Caco-2 (cell line): ENCODE measurements at regions not wholly inside any gene's neighbourhood (a gene's known extent, or its start where the extent isn't known, plus 50 kb on each side); places are given as distances from the start of the nearest gene placed in this dataset.
"Not testable (repeated sequence)": the region's sequence is repeated elsewhere in the genome, so short reads cannot be mapped to it uniquely, and the experiment has no call there.

Experiments used
- BruUV-seq: library from RNA; stranded (reverse); fragments of 400-500 nt; replicated peaks from 2 replicates; lab custom pipeline; 2021; lab: Mats Ljungman, UMichigan
- CTCF ChIA-PET: fragments of 300-600 bp; sonication (Branson Sonifier 250); formaldehyde crosslinking; loops from one replicate; lab custom pipeline; 2022; ENCODE audit warnings: antibody characterized with exemption; lab: Charles Lee
- POLR2A ChIA-PET: fragments of 300-600 bp; sonication (Branson Sonifier 250); formaldehyde crosslinking; loops from one replicate; lab custom pipeline; 2022; ENCODE audit warnings: antibody characterized with exemption; lab: Charles Lee
- DNase-seq, 2 experiments: peaks; one replicate each; pipeline versions ENCODE4 v3.0.0 to v3.0.0-alpha.2; 2020 to 2022
- H3K27me3 ChIP-seq: replicated peaks from 2 replicates; pipeline ENCODE4 v1.6.0; 2011; ENCODE audit warnings: low read length; ENCODE audit not compliant: control insufficient read depth, insufficient read depth
- H3K36me3 ChIP-seq: 2 replicates; pipeline ENCODE4 v1.5.1; 2011; ENCODE audit warnings: low read length; ENCODE audit not compliant: control insufficient read depth, insufficient read depth
- H3K4me1 ChIP-seq: fragments of 250-450 bp; sonication (Bioruptor Pico); 2 replicates; pipeline ENCODE4 v1.5.1; 2020; ENCODE audit warnings: mild to moderate bottlenecking
- H3K4me3 ChIP-seq: 2 replicates; pipeline ENCODE4 v1.5.1; 2011; ENCODE audit warnings: low read depth, mild to moderate bottlenecking, control low read depth, low read length
- H3K9me3 ChIP-seq: fragments of 250-450 bp; sonication (Bioruptor Pico); 2 replicates; pipeline ENCODE4 v1.5.1; 2020; ENCODE audit warnings: mild to moderate bottlenecking, moderate library complexity
- H3K27ac Mint-ChIP-seq: one replicate; pipeline ENCODE4 v1.8.0; 2022; ENCODE audit warnings: mixed read lengths; ENCODE audit not compliant: unreplicated experiment
- H3K27me3 Mint-ChIP-seq: one replicate; pipeline ENCODE4 v1.8.0; 2022; ENCODE audit warnings: mixed read lengths; ENCODE audit not compliant: insufficient read depth, unreplicated experiment
- H3K36me3 Mint-ChIP-seq: one replicate; pipeline ENCODE4 v1.8.0; 2022; ENCODE audit warnings: mild to moderate bottlenecking, mixed read lengths; ENCODE audit not compliant: insufficient read depth, unreplicated experiment
- H3K4me1 Mint-ChIP-seq: one replicate; pipeline ENCODE4 v1.8.0; 2022; ENCODE audit warnings: low read depth, mixed read lengths; ENCODE audit not compliant: unreplicated experiment
- H3K4me3 Mint-ChIP-seq: one replicate; pipeline ENCODE4 v1.8.0; 2022; ENCODE audit warnings: mild to moderate bottlenecking, moderate library complexity, mixed read lengths; ENCODE audit not compliant: unreplicated experiment
- H3K9me3 Mint-ChIP-seq: one replicate; pipeline ENCODE4 v1.8.0; 2022; ENCODE audit warnings: mixed read lengths; ENCODE audit not compliant: unreplicated experiment
- CTCF ChIP-seq, 2 experiments: fragments of 200-600 bp in 1 of 2; IDR thresholded peaks; 1 replicate in 1 of 2; 2 replicates in 1 of 2; pipeline versions ENCODE4 v1.5.1 to v1.8.0; 2011 to 2022; ENCODE audit warnings: antibody characterized with exemption in 1 of 2, control low read depth in 1 of 2, inconsistent platforms in 1 of 2, low read depth in 1 of 2, low read length in 1 of 2, mild to moderate bottlenecking in 1 of 2, moderate library complexity in 1 of 2; ENCODE audit not compliant: insufficient read depth in 1 of 2, severe bottlenecking in 1 of 2, unreplicated experiment in 1 of 2
- intact Hi-C: fragments of 100-400 bp; cut with micrococcal nuclease; formaldehyde crosslinking; loops from one replicate; pipeline ENCODE4 v1.10.0; 2022; ENCODE audit not compliant: unreplicated experiment

GRCh38 chr17:62140376-62140775 is 75.3 kb upstream of the MED13 start:
- no peak overlapping the region for H3K4me3 Mint-ChIP-seq
- TF ChIP-seq CTCF (IDR thresholded peaks at IDR 0.05; ENCODE audit: insufficient read depth in 1 of 2, low read depth in 1 of 2, low read length in 1 of 2, severe bottlenecking in 1 of 2, unreplicated experiment in 1 of 2), result no peak
- peaks cover 29% of the 10 kb centered on the region for H3K9me3 Mint-ChIP-seq
- ChIA-PET CTCF (interaction anchor here (1.0 kb wide), 1 partner anchor 30 kb away, joined by 3 read pairs; no protein-coding TSS in a partner anchor), POLR2A (no interaction called here)
- H3K27ac Mint-ChIP-seq, result peak overlapping the region; percentile 4
- Histone ChIP-seq H3K9me3 (peaks cover 3% of the 10 kb centered on the region), H3K4me3 (no peak overlapping the region), H3K4me1 (peaks cover 19% of the 10 kb centered on the region), H3K27me3 (no peaks in the 10 kb centered on the region), H3K36me3 (no peaks in the 10 kb centered on the region)
- no peaks in the 10 kb centered on the region for H3K36me3 Mint-ChIP-seq
- no peaks in the 10 kb centered on the region for H3K27me3 Mint-ChIP-seq
- intact Hi-C loops, result no loop called here
- peaks cover 13% of the 10 kb centered on the region for H3K4me1 Mint-ChIP-seq
- no peak for DNase-seq
- BruUV-seq, result no TSS peak

DNA sequence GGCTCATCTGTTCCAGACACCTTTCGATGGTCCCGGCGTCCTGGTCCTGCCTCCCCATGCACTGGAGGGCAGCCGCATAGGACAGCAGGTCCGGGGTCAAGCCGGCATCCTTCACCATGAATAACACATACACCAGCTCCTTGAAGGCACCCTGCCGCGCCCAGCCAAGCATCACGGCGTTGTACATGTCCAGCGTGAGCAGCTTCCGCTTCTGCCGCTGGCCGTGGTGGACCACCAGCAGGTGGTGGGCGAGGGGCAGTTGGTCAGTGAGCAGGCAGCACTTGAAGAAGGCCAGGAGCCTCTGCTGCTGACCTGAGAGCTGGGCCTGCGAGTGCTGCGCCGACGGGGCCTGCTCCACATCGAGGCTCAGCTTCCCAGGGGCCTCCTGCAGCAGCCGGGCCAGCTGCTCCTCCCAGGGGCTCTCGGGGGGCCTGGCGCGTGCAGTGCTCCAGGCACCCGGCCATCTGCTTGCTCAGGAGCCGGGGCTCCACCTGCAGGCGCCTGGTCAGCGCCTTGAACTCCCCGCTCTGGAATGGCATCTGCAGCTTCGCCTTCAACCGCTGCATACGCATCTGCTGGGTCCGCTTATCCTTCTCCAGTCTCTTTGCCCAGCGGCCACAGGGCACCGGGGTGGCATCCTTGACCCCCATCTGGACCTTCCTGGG is 74.7 kb upstream of the MED13 start:
- H3K4me1 Mint-ChIP-seq, result peaks cover 13% of the 10 kb centered on the region
- H3K36me3 ChIP-seq, H3K4me3 ChIP-seq, H3K27ac Mint-ChIP-seq, H3K27me3 Mint-ChIP-seq, H3K27me3 ChIP-seq, BruUV-seq, DNase-seq, CTCF ChIA-PET, intact Hi-C loops, H3K4me3 Mint-ChIP-seq, H3K9me3 ChIP-seq, H3K36me3 Mint-ChIP-seq, POLR2A ChIA-PET: not testable (repeated sequence)
- H3K4me1 ChIP-seq, result peaks cover 20% of the 10 kb centered on the region
- H3K9me3 Mint-ChIP-seq, result peaks cover 29% of the 10 kb centered on the region

DNA sequence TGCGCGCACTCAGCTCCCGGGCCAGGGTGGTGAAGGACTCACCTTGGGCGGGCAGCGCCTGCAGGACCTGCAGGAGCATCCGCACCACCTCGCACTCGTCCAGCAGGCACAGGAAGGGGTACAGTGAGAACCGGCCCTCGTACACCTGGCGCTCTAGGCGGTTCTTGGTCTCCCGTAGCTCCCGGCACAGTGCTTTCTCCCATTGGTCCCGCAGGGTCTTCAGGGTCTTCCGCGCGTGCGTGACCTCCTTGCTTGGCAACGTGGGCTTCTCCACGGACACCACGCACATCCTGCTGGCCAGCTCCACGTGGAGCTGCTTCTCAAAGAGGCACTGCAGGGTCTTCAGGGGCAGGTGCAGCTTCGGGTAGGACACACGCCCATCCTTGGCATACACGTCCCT is 74.1 kb upstream of the MED13 start:
- Histone ChIP-seq H3K9me3 (peaks cover 3% of the 10 kb centered on the region), H3K36me3 (no peaks in the 10 kb centered on the region), H3K4me1 (peaks cover 20% of the 10 kb centered on the region), H3K4me3 (no peak overlapping the region), H3K27me3 (no peaks in the 10 kb centered on the region)
- DNase-seq, result no peak
- no peaks in the 10 kb centered on the region for H3K36me3 Mint-ChIP-seq
- peaks cover 29% of the 10 kb centered on the region for H3K9me3 Mint-ChIP-seq
- peaks cover 18% of the 10 kb centered on the region for H3K4me1 Mint-ChIP-seq
- no peaks in the 10 kb centered on the region for H3K27me3 Mint-ChIP-seq
- TF ChIP-seq CTCF (IDR thresholded peaks at IDR 0.05; ENCODE audit: insufficient read depth in 1 of 2, low read depth in 1 of 2, low read length in 1 of 2, severe bottlenecking in 1 of 2, unreplicated experiment in 1 of 2), result no peak
- no peak overlapping the region for H3K4me3 Mint-ChIP-seq
- BruUV-seq, result no TSS peak
- ChIA-PET CTCF (no interaction called here), POLR2A (no interaction called here)
- no peak overlapping the region for H3K27ac Mint-ChIP-seq
- intact Hi-C loops, result no loop called here

- H3K27ac Mint-ChIP-seq, H3K27me3 ChIP-seq, H3K36me3 Mint-ChIP-seq, BruUV-seq, H3K36me3 ChIP-seq, H3K4me3 ChIP-seq, intact Hi-C loops, DNase-seq, H3K4me3 Mint-ChIP-seq, POLR2A ChIA-PET, H3K27me3 Mint-ChIP-seq, H3K9me3 ChIP-seq, CTCF ChIA-PET: not testable (repeated sequence)
- peaks cover 25% of the 10 kb centered on the region for H3K9me3 Mint-ChIP-seq
- peaks cover 16% of the 10 kb centered on the region for H3K4me1 ChIP-seq
- H3K4me1 Mint-ChIP-seq, result peaks cover 17% of the 10 kb centered on the region
Observed at GRCh38 chr17:62138676-62139121, 73.6 kb upstream of the MED13 start.

GRCh38 chr17:62137734-62138624 is 72.9 kb upstream of the MED13 start:
- H3K27me3 ChIP-seq, H3K36me3 Mint-ChIP-seq, H3K27ac Mint-ChIP-seq, H3K36me3 ChIP-seq, intact Hi-C loops, H3K9me3 ChIP-seq, H3K4me3 Mint-ChIP-seq, H3K4me3 ChIP-seq, BruUV-seq, CTCF ChIA-PET, H3K27me3 Mint-ChIP-seq, POLR2A ChIA-PET, DNase-seq: not testable (repeated sequence)
- Mint-ChIP-seq H3K4me1 (peaks cover 11% of the 10 kb centered on the region), H3K9me3 (peaks cover 18% of the 10 kb centered on the region)
- H3K4me1 ChIP-seq, result peaks cover 10% of the 10 kb centered on the region
